Transverse colon (tissue), 4 donors: ENCODE measurements at regions not wholly inside any gene's neighbourhood (a gene's known extent, or its start where the extent isn't known, plus 50 kb on each side); places are given as distances from the start of the nearest gene placed in this dataset.
"Not testable (repeated sequence)": the region's sequence is repeated elsewhere in the genome, so short reads cannot be mapped to it uniquely, and the experiment has no call there.

Source experiments
- DNase-seq: peaks from one replicate; pipeline ENCODE4 v3.0.0-alpha.2; 2019
- H3K27ac ChIP-seq, 4 donors: fragments of 200-600 bp; sonication (generic); 2 replicates each; pipeline ENCODE4 v1.5.1; 2016 to 2018; ENCODE audit warnings: inconsistent platforms in 4 of 4
- H3K27me3 ChIP-seq: fragments of 200-600 bp; sonication (generic); 2 replicates; pipeline ENCODE4 v1.5.1; 2017; ENCODE audit warnings: inconsistent platforms
- H3K36me3 ChIP-seq, 4 donors: fragments of 200-600 bp; sonication (generic); 2 replicates each; pipeline ENCODE4 v1.5.1; 2017 to 2019; ENCODE audit warnings: inconsistent platforms in 4 of 4
- H3K4me1 ChIP-seq, 4 donors: fragments of 200-600 bp; sonication (generic); 2 replicates each; pipeline ENCODE4 v1.5.1; 2017 to 2020; ENCODE audit warnings: inconsistent platforms in 4 of 4
- H3K4me3 ChIP-seq, 4 donors: fragments of 200-600 bp; sonication (generic); 1 replicate in 1 of 4; 2 replicates in 3 of 4; pipeline versions ENCODE4 v1.5.1 to v1.6.1; 2017 to 2019; ENCODE audit warnings: inconsistent platforms in 4 of 4
- H3K9me3 ChIP-seq, 2 donors: fragments of 200-600 bp; sonication (generic); 2 replicates each; pipeline ENCODE4 v1.5.1; 2017 to 2019; ENCODE audit warnings: inconsistent platforms in 2 of 2
- CTCF ChIP-seq, 5 experiments: fragments of 200-600 bp in 3 of 5; fragments of 450-650 bp in 2 of 5; sonication (generic) in 3 of 5; IDR thresholded peaks; 1 replicate in 2 of 5; 2 replicates in 3 of 5; pipeline ENCODE4 v1.5.1; 2016 to 2017; ENCODE audit warnings: antibody characterized with exemption in 5 of 5, inconsistent platforms in 3 of 5, mild to moderate bottlenecking in 2 of 5, moderate library complexity in 1 of 5
- EP300 ChIP-seq: sonication (generic); formaldehyde crosslinking; IDR thresholded peaks from one replicate; pipeline ENCODE4 v1.6.1; 2017; ENCODE audit warnings: antibody characterized with exemption, low read depth
- POLR2A ChIP-seq: fragments of 450-650 bp; IDR thresholded peaks from one replicate; pipeline ENCODE4 v1.6.1; 2016; ENCODE audit warnings: antibody characterized with exemption, mild to moderate bottlenecking, moderate library complexity
- POLR2AphosphoS5 ChIP-seq, 3 donors: sonication (generic); formaldehyde crosslinking; IDR thresholded peaks; one replicate each; pipeline ENCODE4 v1.6.1; 2016; ENCODE audit warnings: antibody characterized with exemption in 3 of 3
- WGBS, 2 donors: methylation state at CpG; one replicate each; pipeline ENCODE4 v1.1.5; 2018; ENCODE audit warnings: low coverage in 1 of 2; 5-methylcytosine and 5-hydroxymethylcytosine counted together
- in situ Hi-C, 4 donors: fragments of 200-750 bp; cut with MboI; loops; one replicate each; pipeline versions ENCODE4 v1.15.0 to v1.15.1; 2017; ENCODE audit warnings: low sequenced_read_pairs in 3 of 4, low pct_ligation_motif_present in 1 of 4, low pct_unique_long_range_greater_than_20kb in 1 of 4
- intact Hi-C: fragments of 100-400 bp; cut with DNase I; formaldehyde crosslinking; loops from one replicate; pipeline ENCODE4 v1.15.1; 2023; ENCODE audit warnings: low total_unique reads

- no peaks in the 10 kb centered on the region for H3K9me3 ChIP-seq
- H3K36me3 ChIP-seq, result no peaks in the 10 kb centered on the region
- H3K4me1 ChIP-seq, result no peaks in the 10 kb centered on the region
- in situ Hi-C loops, result no loop called here
- DNase-seq, result no peak
- no peak overlapping the region for H3K27ac ChIP-seq
- WGBS, 2 donors, result 67 to 100% methylated on average over 1 to 2 of the region's 2 CpGs
- intact Hi-C loops, result no loop called here
- H3K27me3 ChIP-seq, result no peaks in the 10 kb centered on the region
- TF ChIP-seq EP300, result no peak
- no peak for TF ChIP-seq POLR2AphosphoS5 (IDR thresholded peaks at IDR 0.05)
- TF ChIP-seq POLR2A, result no peak
- no peak for TF ChIP-seq CTCF (IDR thresholded peaks at IDR 0.05)
- H3K4me3 ChIP-seq, result no peak overlapping the region
Measured at GRCh38 chr4:52511825-52512224, 147.3 kb downstream of the USP46 start.

GRCh38 chr4:52512291-52512690 is 146.8 kb downstream of the USP46 start:
- H3K4me3 ChIP-seq, result no peak overlapping the region
- no peak for DNase-seq
- TF ChIP-seq POLR2A (no peak), POLR2AphosphoS5 (IDR thresholded peaks at IDR 0.05) (no peak), CTCF (IDR thresholded peaks at IDR 0.05) (no peak), EP300 (no peak)
- no peak overlapping the region for H3K27ac ChIP-seq
- in situ Hi-C loops, result no loop called here
- H3K4me1 ChIP-seq, result no peaks in the 10 kb centered on the region
- intact Hi-C loops, result no loop called here
- WGBS, 2 donors, result 43 to 60% methylated on average over 1 to 2 of the region's 2 CpGs
- no peaks in the 10 kb centered on the region for H3K9me3 ChIP-seq
- H3K27me3 ChIP-seq, result no peaks in the 10 kb centered on the region
- no peaks in the 10 kb centered on the region for H3K36me3 ChIP-seq

GRCh38 chr4:52522093-52522492 is 137.0 kb downstream of the USP46 start:
- H3K36me3 ChIP-seq, H3K27me3 ChIP-seq, DNase-seq, H3K4me3 ChIP-seq, intact Hi-C loops, H3K27ac ChIP-seq, H3K9me3 ChIP-seq, H3K4me1 ChIP-seq, in situ Hi-C loops: not testable (repeated sequence)
- 69 to 73% methylated on average over 4 to 6 of the region's 6 CpGs for WGBS, 2 donors

GRCh38 chr4:52529983-52530382 is 129.1 kb downstream of the USP46 start:
- Histone ChIP-seq H3K27ac (no peak overlapping the region), H3K27me3 (no peaks in the 10 kb centered on the region), H3K4me3 (no peak overlapping the region), H3K9me3 (no peaks in the 10 kb centered on the region), H3K36me3 (no peaks in the 10 kb centered on the region), H3K4me1 (no peaks in the 10 kb centered on the region)
- in situ Hi-C loops (no loop called here), intact Hi-C loops (no loop called here)
- 81 to 96% methylated on average over 2 of the region's 2 CpGs for WGBS, 2 donors
- TF ChIP-seq POLR2AphosphoS5 (IDR thresholded peaks at IDR 0.05), result no peak
- TF ChIP-seq CTCF (IDR thresholded peaks at IDR 0.05), result no peak
- TF ChIP-seq POLR2A, result no peak
- TF ChIP-seq EP300, result no peak
- DNase-seq, result no peak

- in situ Hi-C loops (no loop called here), intact Hi-C loops (no loop called here)
- H3K4me1 ChIP-seq, result no peaks in the 10 kb centered on the region
- no peak for DNase-seq
- H3K4me3 ChIP-seq, result no peak overlapping the region
- TF ChIP-seq EP300 (no peak), CTCF (IDR thresholded peaks at IDR 0.05) (no peak), POLR2AphosphoS5 (IDR thresholded peaks at IDR 0.05) (no peak), POLR2A (no peak)
- H3K9me3 ChIP-seq, result no peaks in the 10 kb centered on the region
- 82 to 83% methylated on average over 1 to 5 of the region's 5 CpGs for WGBS, 2 donors
- no peaks in the 10 kb centered on the region for H3K27me3 ChIP-seq
- no peak overlapping the region for H3K27ac ChIP-seq
- no peaks in the 10 kb centered on the region for H3K36me3 ChIP-seq
Measured at GRCh38 chr4:52535793-52536192, 123.3 kb downstream of the USP46 start.
